ENCODE measurements at regions not wholly inside any gene's neighbourhood (a gene's known extent, or its start where the extent isn't known, plus 50 kb on each side); places are given as distances from the start of the nearest gene placed in this dataset.

DNA sequence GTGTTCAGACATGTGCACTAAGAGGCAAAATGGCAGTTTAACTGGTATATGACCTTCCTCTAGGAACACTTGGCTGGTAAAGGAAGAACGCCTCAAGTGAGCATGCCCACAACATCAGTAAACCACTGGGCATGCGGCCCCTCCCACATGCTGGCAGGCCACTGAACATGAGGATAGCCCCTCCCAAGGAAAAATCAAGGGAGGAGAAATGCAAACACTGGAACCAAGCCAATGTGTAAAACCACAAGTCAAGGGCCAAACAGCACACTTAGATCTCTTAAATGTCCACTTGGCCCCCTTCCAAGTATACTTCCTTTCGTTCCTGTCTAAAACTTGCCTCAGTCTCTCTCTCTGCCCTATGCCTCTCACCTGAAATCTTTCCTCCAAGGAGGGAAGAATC lies 980.8 kb downstream of the TSN start:
- TF ChIP-seq POLR2A (IDR thresholded peaks at IDR 0.05; ENCODE audit: low read length) (no peak), GATA1 (IDR thresholded peaks at IDR 0.05; ENCODE audit: low read depth, low read length) (no peak)
